Activated naive CD8-positive, alpha-beta T cell treated with anti-CD3 and anti-CD28 coated beads for 36 hours (primary cell): ENCODE measurements at regions not wholly inside any gene's neighbourhood (a gene's known extent, or its start where the extent isn't known, plus 50 kb on each side); places are given as distances from the start of the nearest gene placed in this dataset.

Experiments
- DNase-seq: peaks from one replicate; pipeline ENCODE4 v3.0.0; 2021
- H3K27ac Mint-ChIP-seq: one replicate; pipeline ENCODE4 v1.8.0; 2022; ENCODE audit warnings: mild to moderate bottlenecking, moderate library complexity, mixed read lengths
- H3K27me3 Mint-ChIP-seq: one replicate; pipeline ENCODE4 v1.8.0; 2022; ENCODE audit warnings: mild to moderate bottlenecking, mixed read lengths
- H3K36me3 Mint-ChIP-seq: one replicate; pipeline ENCODE4 v1.8.0; 2021; ENCODE audit warnings: mild to moderate bottlenecking, mixed read lengths
- H3K4me1 Mint-ChIP-seq: one replicate; pipeline ENCODE4 v1.8.0; 2021; ENCODE audit warnings: mixed read lengths
- H3K4me3 Mint-ChIP-seq: one replicate; pipeline ENCODE4 v1.8.0; 2022; ENCODE audit warnings: mild to moderate bottlenecking, moderate library complexity, mixed read lengths
- H3K9me3 Mint-ChIP-seq: one replicate; pipeline ENCODE4 v1.8.0; 2022; ENCODE audit warnings: mixed read lengths

- H3K27me3 Mint-ChIP-seq = peaks cover 6% of the 10 kb centered on the region
- no peak overlapping the region for H3K27ac Mint-ChIP-seq
- no peak for DNase-seq
- H3K4me1 Mint-ChIP-seq = no peaks in the 10 kb centered on the region
- H3K4me3 Mint-ChIP-seq = no peak overlapping the region
- H3K36me3 Mint-ChIP-seq = no peaks in the 10 kb centered on the region
- no peaks in the 10 kb centered on the region for H3K9me3 Mint-ChIP-seq
These were observed 75.9 kb upstream of the DYNAP start for GRCh38 chr18:54515149-54515548.

GRCh38 chr18:54517521-54517920 lies 73.5 kb upstream of the DYNAP start:
- Mint-ChIP-seq H3K27ac (no peak overlapping the region), H3K27me3 (no peaks in the 10 kb centered on the region), H3K4me1 (no peaks in the 10 kb centered on the region), H3K4me3 (no peak overlapping the region), H3K9me3 (no peaks in the 10 kb centered on the region), H3K36me3 (no peaks in the 10 kb centered on the region)
- no peak for DNase-seq

GRCh38 chr18:54521846-54522245 lies 69.2 kb upstream of the DYNAP start:
- no peak for DNase-seq
- Mint-ChIP-seq H3K9me3 (no peaks in the 10 kb centered on the region), H3K27ac (no peak overlapping the region), H3K36me3 (no peaks in the 10 kb centered on the region), H3K4me3 (no peak overlapping the region), H3K4me1 (no peaks in the 10 kb centered on the region), H3K27me3 (no peaks in the 10 kb centered on the region)

GRCh38 chr18:54528942-54529376 lies 62.1 kb upstream of the DYNAP start:
- H3K27me3 Mint-ChIP-seq = no peaks in the 10 kb centered on the region
- no peaks in the 10 kb centered on the region for H3K4me1 Mint-ChIP-seq
- H3K36me3 Mint-ChIP-seq = no peaks in the 10 kb centered on the region
- H3K9me3 Mint-ChIP-seq = no peaks in the 10 kb centered on the region
- no peak overlapping the region for H3K27ac Mint-ChIP-seq
- no peak overlapping the region for H3K4me3 Mint-ChIP-seq
- DNase-seq = no peak

- no peaks in the 10 kb centered on the region for H3K9me3 Mint-ChIP-seq
- DNase-seq = no peak
- no peaks in the 10 kb centered on the region for H3K36me3 Mint-ChIP-seq
- no peak overlapping the region for H3K27ac Mint-ChIP-seq
- H3K4me3 Mint-ChIP-seq = no peak overlapping the region
- no peaks in the 10 kb centered on the region for H3K4me1 Mint-ChIP-seq
- no peaks in the 10 kb centered on the region for H3K27me3 Mint-ChIP-seq
These were observed 61.6 kb upstream of the DYNAP start for GRCh38 chr18:54529444-54529843.

GRCh38 chr18:54530285-54530684 lies 60.8 kb upstream of the DYNAP start:
- Mint-ChIP-seq H3K4me1 (no peaks in the 10 kb centered on the region), H3K9me3 (no peaks in the 10 kb centered on the region), H3K27ac (no peak overlapping the region), H3K4me3 (no peak overlapping the region), H3K36me3 (no peaks in the 10 kb centered on the region), H3K27me3 (no peaks in the 10 kb centered on the region)
- no peak for DNase-seq

- H3K4me1 Mint-ChIP-seq = no peaks in the 10 kb centered on the region
- no peaks in the 10 kb centered on the region for H3K27me3 Mint-ChIP-seq
- H3K27ac Mint-ChIP-seq = no peak overlapping the region
- no peaks in the 10 kb centered on the region for H3K9me3 Mint-ChIP-seq
- H3K36me3 Mint-ChIP-seq = no peaks in the 10 kb centered on the region
- no peak for DNase-seq
- no peak overlapping the region for H3K4me3 Mint-ChIP-seq
These were observed 59.5 kb upstream of the DYNAP start for GRCh38 chr18:54531402-54532065.

GRCh38 chr18:54532222-54532621 lies 58.8 kb upstream of the DYNAP start:
- Mint-ChIP-seq H3K36me3 (no peaks in the 10 kb centered on the region), H3K4me1 (no peaks in the 10 kb centered on the region), H3K4me3 (no peak overlapping the region), H3K27ac (no peak overlapping the region), H3K9me3 (no peaks in the 10 kb centered on the region), H3K27me3 (no peaks in the 10 kb centered on the region)
- no peak for DNase-seq

GRCh38 chr18:54532962-54533361 lies 58.1 kb upstream of the DYNAP start:
- no peak overlapping the region for H3K4me3 Mint-ChIP-seq
- H3K9me3 Mint-ChIP-seq = no peaks in the 10 kb centered on the region
- DNase-seq = no peak
- H3K27me3 Mint-ChIP-seq = no peaks in the 10 kb centered on the region
- H3K36me3 Mint-ChIP-seq = no peaks in the 10 kb centered on the region
- H3K4me1 Mint-ChIP-seq = no peaks in the 10 kb centered on the region
- no peak overlapping the region for H3K27ac Mint-ChIP-seq
